B cell (primary cell): ENCODE measurements at regions not wholly inside any gene's neighbourhood (a gene's known extent, or its start where the extent isn't known, plus 50 kb on each side); places are given as distances from the start of the nearest gene placed in this dataset.

ENCODE experiments used
- EZH2 ChIP-seq: IDR thresholded peaks from 2 replicates; pipeline ENCODE4 v1.6.1; 2012; ENCODE audit warnings: borderline replicate concordance, low read depth, mild to moderate bottlenecking, moderate library complexity, low read length; ENCODE audit not compliant: insufficient read depth, poor library complexity, severe bottlenecking
- TF ChIP-seq, protein P1 (sequence below): fragments of 200-600 bp; IDR thresholded peaks from one replicate; pipeline ENCODE4 v1.8.0; 2022; ENCODE audit warnings: antibody characterized with exemption, mild to moderate bottlenecking

DNA sequence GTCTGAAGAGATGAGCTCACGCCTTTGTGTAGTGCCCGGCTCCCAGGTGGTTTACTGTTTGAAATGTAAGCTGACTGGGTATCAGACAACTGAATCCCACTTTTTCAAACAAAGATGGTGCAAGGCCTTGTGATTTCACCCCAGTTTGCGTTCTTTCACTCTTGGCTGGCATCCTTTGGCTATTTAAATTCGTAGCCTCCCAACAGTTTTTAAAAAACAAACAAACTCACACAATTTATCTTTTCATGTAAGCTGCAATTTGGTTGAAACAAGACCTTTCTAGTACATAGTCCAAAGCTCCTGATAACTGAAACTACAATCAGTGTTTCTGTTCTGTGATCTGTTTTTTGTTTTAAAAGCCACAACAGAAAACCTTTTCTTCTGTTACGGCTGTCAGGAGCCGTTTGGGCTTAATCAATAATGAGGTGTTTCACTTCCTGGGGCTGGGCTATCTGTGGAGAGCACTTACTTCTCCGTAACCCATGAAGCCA lies 65.1 kb upstream of the NPAS1 start:
- TF ChIP-seq, protein P1, sequence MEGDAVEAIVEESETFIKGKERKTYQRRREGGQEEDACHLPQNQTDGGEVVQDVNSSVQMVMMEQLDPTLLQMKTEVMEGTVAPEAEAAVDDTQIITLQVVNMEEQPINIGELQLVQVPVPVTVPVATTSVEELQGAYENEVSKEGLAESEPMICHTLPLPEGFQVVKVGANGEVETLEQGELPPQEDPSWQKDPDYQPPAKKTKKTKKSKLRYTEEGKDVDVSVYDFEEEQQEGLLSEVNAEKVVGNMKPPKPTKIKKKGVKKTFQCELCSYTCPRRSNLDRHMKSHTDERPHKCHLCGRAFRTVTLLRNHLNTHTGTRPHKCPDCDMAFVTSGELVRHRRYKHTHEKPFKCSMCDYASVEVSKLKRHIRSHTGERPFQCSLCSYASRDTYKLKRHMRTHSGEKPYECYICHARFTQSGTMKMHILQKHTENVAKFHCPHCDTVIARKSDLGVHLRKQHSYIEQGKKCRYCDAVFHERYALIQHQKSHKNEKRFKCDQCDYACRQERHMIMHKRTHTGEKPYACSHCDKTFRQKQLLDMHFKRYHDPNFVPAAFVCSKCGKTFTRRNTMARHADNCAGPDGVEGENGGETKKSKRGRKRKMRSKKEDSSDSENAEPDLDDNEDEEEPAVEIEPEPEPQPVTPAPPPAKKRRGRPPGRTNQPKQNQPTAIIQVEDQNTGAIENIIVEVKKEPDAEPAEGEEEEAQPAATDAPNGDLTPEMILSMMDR = no peak
- no peak for TF ChIP-seq EZH2
